Lower leg skin (tissue), 3 donors: ENCODE measurements at regions not wholly inside any gene's neighbourhood (a gene's known extent, or its start where the extent isn't known, plus 50 kb on each side); places are given as distances from the start of the nearest gene placed in this dataset.

Source experiments
- CTCF ChIP-seq, 3 donors: fragments of 450-650 bp; IDR thresholded peaks; one replicate each; pipeline ENCODE4 v1.5.1; 2016; ENCODE audit warnings: antibody characterized with exemption in 3 of 3, mild to moderate bottlenecking in 3 of 3, moderate library complexity in 2 of 3
- POLR2A ChIP-seq, 2 donors: fragments of 450-650 bp; IDR thresholded peaks; one replicate each; pipeline ENCODE4 v1.6.1; 2016 to 2017; ENCODE audit warnings: antibody characterized with exemption in 2 of 2, mild to moderate bottlenecking in 1 of 2, moderate library complexity in 1 of 2

- TF ChIP-seq CTCF (IDR thresholded peaks at IDR 0.05) = no peak
- TF ChIP-seq POLR2A (IDR thresholded peaks at IDR 0.05) = no peak
These were observed 737.6 kb upstream of the NUDT12 start for GRCh38 chr5:104299998-104300706.
